SU-DHL-6 (cell line): ENCODE measurements at regions not wholly inside any gene's neighbourhood (a gene's known extent, or its start where the extent isn't known, plus 50 kb on each side); places are given as distances from the start of the nearest gene placed in this dataset.

Source experiments
- CTCF ChIP-seq: fragments of 200-600 bp; sonication (generic); IDR thresholded peaks from one replicate; pipeline ENCODE4 v1.5.1; 2017; ENCODE audit warnings: antibody characterized with exemption, mild to moderate bottlenecking, low read length, moderate library complexity; ENCODE audit not compliant: insufficient read depth, poor library complexity, severe bottlenecking
- EZH2phosphoT487 ChIP-seq: fragments of 200-600 bp; sonication (generic), shearing (Covaris generic); conservative IDR thresholded peaks from 2 replicates; pipeline ENCODE4 v1.6.1; 2018; ENCODE audit warnings: mild to moderate bottlenecking, antibody characterized with exemption, low read length, moderate library complexity, mixed read lengths

GRCh38 chr2:8132879-8133278 is 549.0 kb upstream of the ID2 start:
- TF ChIP-seq CTCF (no peak), EZH2phosphoT487 (no peak)
